ENCODE measurements at regions not wholly inside any gene's neighbourhood (a gene's known extent, or its start where the extent isn't known, plus 50 kb on each side); places are given as distances from the start of the nearest gene placed in this dataset.

- TF ChIP-seq JUNB (IDR thresholded peaks at IDR 0.05; ENCODE audit: unreplicated experiment): no peak
- no peak for TF ChIP-seq POLR2AphosphoS5 (IDR thresholded peaks at IDR 0.05; ENCODE audit: low read depth)
- no peak for TF ChIP-seq STAT1 (IDR thresholded peaks at IDR 0.05; ENCODE audit: unreplicated experiment)
- TF ChIP-seq, protein P1, sequence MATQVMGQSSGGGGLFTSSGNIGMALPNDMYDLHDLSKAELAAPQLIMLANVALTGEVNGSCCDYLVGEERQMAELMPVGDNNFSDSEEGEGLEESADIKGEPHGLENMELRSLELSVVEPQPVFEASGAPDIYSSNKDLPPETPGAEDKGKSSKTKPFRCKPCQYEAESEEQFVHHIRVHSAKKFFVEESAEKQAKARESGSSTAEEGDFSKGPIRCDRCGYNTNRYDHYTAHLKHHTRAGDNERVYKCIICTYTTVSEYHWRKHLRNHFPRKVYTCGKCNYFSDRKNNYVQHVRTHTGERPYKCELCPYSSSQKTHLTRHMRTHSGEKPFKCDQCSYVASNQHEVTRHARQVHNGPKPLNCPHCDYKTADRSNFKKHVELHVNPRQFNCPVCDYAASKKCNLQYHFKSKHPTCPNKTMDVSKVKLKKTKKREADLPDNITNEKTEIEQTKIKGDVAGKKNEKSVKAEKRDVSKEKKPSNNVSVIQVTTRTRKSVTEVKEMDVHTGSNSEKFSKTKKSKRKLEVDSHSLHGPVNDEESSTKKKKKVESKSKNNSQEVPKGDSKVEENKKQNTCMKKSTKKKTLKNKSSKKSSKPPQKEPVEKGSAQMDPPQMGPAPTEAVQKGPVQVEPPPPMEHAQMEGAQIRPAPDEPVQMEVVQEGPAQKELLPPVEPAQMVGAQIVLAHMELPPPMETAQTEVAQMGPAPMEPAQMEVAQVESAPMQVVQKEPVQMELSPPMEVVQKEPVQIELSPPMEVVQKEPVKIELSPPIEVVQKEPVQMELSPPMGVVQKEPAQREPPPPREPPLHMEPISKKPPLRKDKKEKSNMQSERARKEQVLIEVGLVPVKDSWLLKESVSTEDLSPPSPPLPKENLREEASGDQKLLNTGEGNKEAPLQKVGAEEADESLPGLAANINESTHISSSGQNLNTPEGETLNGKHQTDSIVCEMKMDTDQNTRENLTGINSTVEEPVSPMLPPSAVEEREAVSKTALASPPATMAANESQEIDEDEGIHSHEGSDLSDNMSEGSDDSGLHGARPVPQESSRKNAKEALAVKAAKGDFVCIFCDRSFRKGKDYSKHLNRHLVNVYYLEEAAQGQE (IDR thresholded peaks at IDR 0.05; ENCODE audit: unreplicated experiment): no peak
- TF ChIP-seq, protein P2, sequence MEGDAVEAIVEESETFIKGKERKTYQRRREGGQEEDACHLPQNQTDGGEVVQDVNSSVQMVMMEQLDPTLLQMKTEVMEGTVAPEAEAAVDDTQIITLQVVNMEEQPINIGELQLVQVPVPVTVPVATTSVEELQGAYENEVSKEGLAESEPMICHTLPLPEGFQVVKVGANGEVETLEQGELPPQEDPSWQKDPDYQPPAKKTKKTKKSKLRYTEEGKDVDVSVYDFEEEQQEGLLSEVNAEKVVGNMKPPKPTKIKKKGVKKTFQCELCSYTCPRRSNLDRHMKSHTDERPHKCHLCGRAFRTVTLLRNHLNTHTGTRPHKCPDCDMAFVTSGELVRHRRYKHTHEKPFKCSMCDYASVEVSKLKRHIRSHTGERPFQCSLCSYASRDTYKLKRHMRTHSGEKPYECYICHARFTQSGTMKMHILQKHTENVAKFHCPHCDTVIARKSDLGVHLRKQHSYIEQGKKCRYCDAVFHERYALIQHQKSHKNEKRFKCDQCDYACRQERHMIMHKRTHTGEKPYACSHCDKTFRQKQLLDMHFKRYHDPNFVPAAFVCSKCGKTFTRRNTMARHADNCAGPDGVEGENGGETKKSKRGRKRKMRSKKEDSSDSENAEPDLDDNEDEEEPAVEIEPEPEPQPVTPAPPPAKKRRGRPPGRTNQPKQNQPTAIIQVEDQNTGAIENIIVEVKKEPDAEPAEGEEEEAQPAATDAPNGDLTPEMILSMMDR (conservative IDR thresholded peaks at IDR 0.05; ENCODE audit: low read depth in 2 of 2): no peak
- TF ChIP-seq ZNF114 (CRISPR knock-in tag; IDR thresholded peaks at IDR 0.05): no peak
Measured at GRCh38 chr1:201731592-201731991, 97.4 kb upstream of the IPO9 start (continued).

- Histone ChIP-seq H3F3A (replicated peaks; ENCODE audit: low read depth) (0 out of 2 replicates have a peak, but pooled peaks cover 2% of the 10 kb centered on the region), H4K20me1 (replicated peaks; ENCODE audit: insufficient read depth) (0 out of 2 replicates have a peak, but pooled peaks cover 5% of the 10 kb centered on the region), H3K4me3 (no peak overlapping the region), H3K27me3 (ENCODE audit: insufficient read depth) (no peaks in the 10 kb centered on the region), H3K27ac (ENCODE audit: low read depth) (no peak overlapping the region), H3K4me1 (ENCODE audit: insufficient read depth) (peaks cover 20% of the 10 kb centered on the region), H3K9me2 (ENCODE audit: insufficient read depth) (no peaks in the 10 kb centered on the region), H3K4me2 (no peak overlapping the region), H3K36me3 (ENCODE audit: insufficient read depth) (no peaks in the 10 kb centered on the region), H2AFZ (no peak overlapping the region), H3K79me2 (replicated peaks; ENCODE audit: insufficient read depth) (peaks cover 4% of the 10 kb centered on the region)
- Mint-ChIP-seq H3K27ac (no peak overlapping the region), H3K4me3 (no peak overlapping the region), H3K36me3 (ENCODE audit: low read depth) (no peaks in the 10 kb centered on the region; the same call in 2 of the 3 replicates), H3K4me1 (peaks cover 33% of the 10 kb centered on the region), H3K9me3 (no peaks in the 10 kb centered on the region), H3K27me3 (ENCODE audit: insufficient read depth, low read depth, poor library complexity) (peaks cover 5% of the 10 kb centered on the region)
- ATAC-seq (no peak), DNase-seq (ENCODE audit: low spot score) (no peak)
- TF ChIP-seq JUNB (IDR thresholded peaks at IDR 0.05; ENCODE audit: unreplicated experiment) (no peak), NANOG (IDR thresholded peaks at IDR 0.05; ENCODE audit: borderline replicate concordance) (no peak), STAT1 (IDR thresholded peaks at IDR 0.05; ENCODE audit: unreplicated experiment) (no peak), EZH2 (IDR thresholded peaks at IDR 0.05; ENCODE audit: low read depth, unreplicated experiment) (no peak)
- TF ChIP-seq, protein P3, sequence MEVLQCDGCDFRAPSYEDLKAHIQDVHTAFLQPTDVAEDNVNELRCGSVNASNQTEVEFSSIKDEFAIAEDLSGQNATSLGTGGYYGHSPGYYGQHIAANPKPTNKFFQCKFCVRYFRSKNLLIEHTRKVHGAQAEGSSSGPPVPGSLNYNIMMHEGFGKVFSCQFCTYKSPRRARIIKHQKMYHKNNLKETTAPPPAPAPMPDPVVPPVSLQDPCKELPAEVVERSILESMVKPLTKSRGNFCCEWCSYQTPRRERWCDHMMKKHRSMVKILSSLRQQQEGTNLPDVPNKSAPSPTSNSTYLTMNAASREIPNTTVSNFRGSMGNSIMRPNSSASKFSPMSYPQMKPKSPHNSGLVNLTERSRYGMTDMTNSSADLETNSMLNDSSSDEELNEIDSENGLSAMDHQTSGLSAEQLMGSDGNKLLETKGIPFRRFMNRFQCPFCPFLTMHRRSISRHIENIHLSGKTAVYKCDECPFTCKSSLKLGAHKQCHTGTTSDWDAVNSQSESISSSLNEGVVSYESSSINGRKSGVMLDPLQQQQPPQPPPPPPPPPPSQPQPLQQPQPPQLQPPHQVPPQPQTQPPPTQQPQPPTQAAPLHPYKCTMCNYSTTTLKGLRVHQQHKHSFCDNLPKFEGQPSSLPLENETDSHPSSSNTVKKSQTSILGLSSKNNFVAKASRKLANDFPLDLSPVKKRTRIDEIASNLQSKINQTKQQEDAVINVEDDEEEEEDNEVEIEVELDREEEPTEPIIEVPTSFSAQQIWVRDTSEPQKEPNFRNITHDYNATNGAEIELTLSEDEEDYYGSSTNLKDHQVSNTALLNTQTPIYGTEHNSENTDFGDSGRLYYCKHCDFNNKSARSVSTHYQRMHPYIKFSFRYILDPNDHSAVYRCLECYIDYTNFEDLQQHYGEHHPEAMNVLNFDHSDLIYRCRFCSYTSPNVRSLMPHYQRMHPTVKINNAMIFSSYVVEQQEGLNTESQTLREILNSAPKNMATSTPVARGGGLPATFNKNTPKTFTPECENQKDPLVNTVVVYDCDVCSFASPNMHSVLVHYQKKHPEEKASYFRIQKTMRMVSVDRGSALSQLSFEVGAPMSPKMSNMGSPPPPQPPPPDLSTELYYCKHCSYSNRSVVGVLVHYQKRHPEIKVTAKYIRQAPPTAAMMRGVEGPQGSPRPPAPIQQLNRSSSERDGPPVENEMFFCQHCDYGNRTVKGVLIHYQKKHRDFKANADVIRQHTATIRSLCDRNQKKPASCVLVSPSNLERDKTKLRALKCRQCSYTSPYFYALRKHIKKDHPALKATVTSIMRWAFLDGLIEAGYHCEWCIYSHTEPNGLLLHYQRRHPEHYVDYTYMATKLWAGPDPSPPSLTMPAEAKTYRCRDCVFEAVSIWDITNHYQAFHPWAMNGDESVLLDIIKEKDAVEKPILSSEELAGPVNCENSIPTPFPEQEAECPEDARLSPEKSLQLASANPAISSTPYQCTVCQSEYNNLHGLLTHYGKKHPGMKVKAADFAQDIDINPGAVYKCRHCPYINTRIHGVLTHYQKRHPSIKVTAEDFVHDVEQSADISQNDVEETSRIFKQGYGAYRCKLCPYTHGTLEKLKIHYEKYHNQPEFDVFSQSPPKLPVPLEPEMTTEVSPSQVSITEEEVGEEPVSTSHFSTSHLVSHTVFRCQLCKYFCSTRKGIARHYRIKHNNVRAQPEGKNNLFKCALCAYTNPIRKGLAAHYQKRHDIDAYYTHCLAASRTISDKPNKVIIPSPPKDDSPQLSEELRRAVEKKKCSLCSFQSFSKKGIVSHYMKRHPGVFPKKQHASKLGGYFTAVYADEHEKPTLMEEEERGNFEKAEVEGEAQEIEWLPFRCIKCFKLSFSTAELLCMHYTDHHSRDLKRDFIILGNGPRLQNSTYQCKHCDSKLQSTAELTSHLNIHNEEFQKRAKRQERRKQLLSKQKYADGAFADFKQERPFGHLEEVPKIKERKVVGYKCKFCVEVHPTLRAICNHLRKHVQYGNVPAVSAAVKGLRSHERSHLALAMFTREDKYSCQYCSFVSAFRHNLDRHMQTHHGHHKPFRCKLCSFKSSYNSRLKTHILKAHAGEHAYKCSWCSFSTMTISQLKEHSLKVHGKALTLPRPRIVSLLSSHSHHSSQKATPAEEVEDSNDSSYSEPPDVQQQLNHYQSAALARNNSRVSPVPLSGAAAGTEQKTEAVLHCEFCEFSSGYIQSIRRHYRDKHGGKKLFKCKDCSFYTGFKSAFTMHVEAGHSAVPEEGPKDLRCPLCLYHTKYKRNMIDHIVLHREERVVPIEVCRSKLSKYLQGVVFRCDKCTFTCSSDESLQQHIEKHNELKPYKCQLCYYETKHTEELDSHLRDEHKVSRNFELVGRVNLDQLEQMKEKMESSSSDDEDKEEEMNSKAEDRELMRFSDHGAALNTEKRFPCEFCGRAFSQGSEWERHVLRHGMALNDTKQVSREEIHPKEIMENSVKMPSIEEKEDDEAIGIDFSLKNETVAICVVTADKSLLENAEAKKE (CRISPR knock-in tag; IDR thresholded peaks at IDR 0.05): no peak
- TF ChIP-seq, protein P1 (IDR thresholded peaks at IDR 0.05; ENCODE audit: unreplicated experiment): no peak
Measured at GRCh38 chr1:201732351-201732750, 96.6 kb upstream of the IPO9 start.
